GM12878 (cell line): ENCODE measurements at regions not wholly inside any gene's neighbourhood (a gene's known extent, or its start where the extent isn't known, plus 50 kb on each side); places are given as distances from the start of the nearest gene placed in this dataset.

ENCODE experiments used
- CBX5 ChIP-seq: sonication (generic); IDR thresholded peaks from 2 replicates; pipeline ENCODE4 v1.6.1; 2016; ENCODE audit warnings: low read depth, moderate library complexity, mild to moderate bottlenecking, inconsistent platforms
- CHD2 ChIP-seq: IDR thresholded peaks from 2 replicates; pipeline ENCODE4 v1.6.1; 2011; ENCODE audit warnings: low read depth, low read length, improper control_type of control experiment, borderline replicate concordance
- GABPA ChIP-seq: IDR thresholded peaks from 2 replicates; pipeline ENCODE4 v1.6.1; 2014; ENCODE audit warnings: antibody characterized with exemption, low read depth, mild to moderate bottlenecking, inconsistent platforms
- NR2C2 ChIP-seq: IDR thresholded peaks from 2 replicates; pipeline ENCODE4 v1.6.1; 2011; ENCODE audit warnings: borderline replicate concordance, low read depth; ENCODE audit not compliant: control insufficient read depth, insufficient read length
- SIN3A ChIP-seq: IDR thresholded peaks from 2 replicates; pipeline ENCODE4 v1.6.1; 2012; ENCODE audit warnings: low read depth, low read length, improper control_type of control experiment
- SPI1 ChIP-seq: IDR thresholded peaks from 2 replicates; pipeline ENCODE4 v1.6.1; 2011; ENCODE audit warnings: low read depth, mild to moderate bottlenecking, low read length, moderate library complexity, borderline replicate concordance; ENCODE audit not compliant: insufficient read depth
- TCF3 ChIP-seq: IDR thresholded peaks from 2 replicates; pipeline ENCODE4 v1.6.1; 2012; ENCODE audit warnings: low read depth, mild to moderate bottlenecking, low read length, borderline replicate concordance; ENCODE audit not compliant: insufficient read depth
- ZSCAN29 ChIP-seq: fragments of 450-650 bp; IDR thresholded peaks from 2 replicates; pipeline ENCODE4 v1.6.1; 2017; ENCODE audit warnings: mild to moderate bottlenecking, moderate library complexity
- TF ChIP-seq, protein P1 (sequence below): fragments of 450-650 bp; IDR thresholded peaks from 2 replicates; pipeline ENCODE4 v1.6.1; 2017; ENCODE audit warnings: mild to moderate bottlenecking, moderate library complexity
- TF ChIP-seq, protein P2 (sequence below): fragments of 450-650 bp; IDR thresholded peaks from 2 replicates; pipeline ENCODE4 v1.6.1; 2017; ENCODE audit warnings: mild to moderate bottlenecking, low read depth, inconsistent platforms; ENCODE audit not compliant: poor library complexity, severe bottlenecking
- TF ChIP-seq, protein P3 (sequence below): fragments of 450-650 bp; IDR thresholded peaks from 2 replicates; pipeline ENCODE4 v1.6.1; 2017; ENCODE audit warnings: mild to moderate bottlenecking

DNA sequence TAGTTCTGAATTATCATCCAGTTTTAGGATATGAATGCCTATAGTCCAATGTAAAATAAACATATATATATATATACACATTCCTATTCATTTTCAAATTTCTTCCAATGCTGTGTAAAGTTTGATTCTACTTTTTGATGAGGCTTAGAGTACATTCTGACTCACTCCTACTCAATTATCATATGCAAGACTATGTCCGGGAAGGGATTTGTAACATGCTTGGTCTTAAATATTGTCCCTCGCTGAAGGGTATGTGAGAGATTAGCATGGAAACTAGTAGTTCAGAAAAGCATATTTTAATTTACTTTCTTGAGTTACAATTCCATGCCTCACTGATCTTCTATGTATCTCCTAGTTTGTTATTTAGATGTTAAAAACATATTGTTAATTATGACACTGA lies 377.7 kb upstream of the MAP2 start (continued):
- no peak for TF ChIP-seq GABPA
- TF ChIP-seq, protein P1, sequence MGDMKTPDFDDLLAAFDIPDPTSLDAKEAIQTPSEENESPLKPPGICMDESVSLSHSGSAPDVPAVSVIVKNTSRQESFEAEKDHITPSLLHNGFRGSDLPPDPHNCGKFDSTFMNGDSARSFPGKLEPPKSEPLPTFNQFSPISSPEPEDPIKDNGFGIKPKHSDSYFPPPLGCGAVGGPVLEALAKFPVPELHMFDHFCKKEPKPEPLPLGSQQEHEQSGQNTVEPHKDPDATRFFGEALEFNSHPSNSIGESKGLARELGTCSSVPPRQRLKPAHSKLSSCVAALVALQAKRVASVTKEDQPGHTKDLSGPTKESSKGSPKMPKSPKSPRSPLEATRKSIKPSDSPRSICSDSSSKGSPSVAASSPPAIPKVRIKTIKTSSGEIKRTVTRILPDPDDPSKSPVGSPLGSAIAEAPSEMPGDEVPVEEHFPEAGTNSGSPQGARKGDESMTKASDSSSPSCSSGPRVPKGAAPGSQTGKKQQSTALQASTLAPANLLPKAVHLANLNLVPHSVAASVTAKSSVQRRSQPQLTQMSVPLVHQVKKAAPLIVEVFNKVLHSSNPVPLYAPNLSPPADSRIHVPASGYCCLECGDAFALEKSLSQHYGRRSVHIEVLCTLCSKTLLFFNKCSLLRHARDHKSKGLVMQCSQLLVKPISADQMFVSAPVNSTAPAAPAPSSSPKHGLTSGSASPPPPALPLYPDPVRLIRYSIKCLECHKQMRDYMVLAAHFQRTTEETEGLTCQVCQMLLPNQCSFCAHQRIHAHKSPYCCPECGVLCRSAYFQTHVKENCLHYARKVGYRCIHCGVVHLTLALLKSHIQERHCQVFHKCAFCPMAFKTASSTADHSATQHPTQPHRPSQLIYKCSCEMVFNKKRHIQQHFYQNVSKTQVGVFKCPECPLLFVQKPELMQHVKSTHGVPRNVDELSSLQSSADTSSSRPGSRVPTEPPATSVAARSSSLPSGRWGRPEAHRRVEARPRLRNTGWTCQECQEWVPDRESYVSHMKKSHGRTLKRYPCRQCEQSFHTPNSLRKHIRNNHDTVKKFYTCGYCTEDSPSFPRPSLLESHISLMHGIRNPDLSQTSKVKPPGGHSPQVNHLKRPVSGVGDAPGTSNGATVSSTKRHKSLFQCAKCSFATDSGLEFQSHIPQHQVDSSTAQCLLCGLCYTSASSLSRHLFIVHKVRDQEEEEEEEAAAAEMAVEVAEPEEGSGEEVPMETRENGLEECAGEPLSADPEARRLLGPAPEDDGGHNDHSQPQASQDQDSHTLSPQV: no peak
- TF ChIP-seq, protein P2, sequence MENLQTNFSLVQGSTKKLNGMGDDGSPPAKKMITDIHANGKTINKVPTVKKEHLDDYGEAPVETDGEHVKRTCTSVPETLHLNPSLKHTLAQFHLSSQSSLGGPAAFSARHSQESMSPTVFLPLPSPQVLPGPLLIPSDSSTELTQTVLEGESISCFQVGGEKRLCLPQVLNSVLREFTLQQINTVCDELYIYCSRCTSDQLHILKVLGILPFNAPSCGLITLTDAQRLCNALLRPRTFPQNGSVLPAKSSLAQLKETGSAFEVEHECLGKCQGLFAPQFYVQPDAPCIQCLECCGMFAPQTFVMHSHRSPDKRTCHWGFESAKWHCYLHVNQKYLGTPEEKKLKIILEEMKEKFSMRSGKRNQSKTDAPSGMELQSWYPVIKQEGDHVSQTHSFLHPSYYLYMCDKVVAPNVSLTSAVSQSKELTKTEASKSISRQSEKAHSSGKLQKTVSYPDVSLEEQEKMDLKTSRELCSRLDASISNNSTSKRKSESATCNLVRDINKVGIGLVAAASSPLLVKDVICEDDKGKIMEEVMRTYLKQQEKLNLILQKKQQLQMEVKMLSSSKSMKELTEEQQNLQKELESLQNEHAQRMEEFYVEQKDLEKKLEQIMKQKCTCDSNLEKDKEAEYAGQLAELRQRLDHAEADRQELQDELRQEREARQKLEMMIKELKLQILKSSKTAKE: no peak
- TF ChIP-seq, protein P3, sequence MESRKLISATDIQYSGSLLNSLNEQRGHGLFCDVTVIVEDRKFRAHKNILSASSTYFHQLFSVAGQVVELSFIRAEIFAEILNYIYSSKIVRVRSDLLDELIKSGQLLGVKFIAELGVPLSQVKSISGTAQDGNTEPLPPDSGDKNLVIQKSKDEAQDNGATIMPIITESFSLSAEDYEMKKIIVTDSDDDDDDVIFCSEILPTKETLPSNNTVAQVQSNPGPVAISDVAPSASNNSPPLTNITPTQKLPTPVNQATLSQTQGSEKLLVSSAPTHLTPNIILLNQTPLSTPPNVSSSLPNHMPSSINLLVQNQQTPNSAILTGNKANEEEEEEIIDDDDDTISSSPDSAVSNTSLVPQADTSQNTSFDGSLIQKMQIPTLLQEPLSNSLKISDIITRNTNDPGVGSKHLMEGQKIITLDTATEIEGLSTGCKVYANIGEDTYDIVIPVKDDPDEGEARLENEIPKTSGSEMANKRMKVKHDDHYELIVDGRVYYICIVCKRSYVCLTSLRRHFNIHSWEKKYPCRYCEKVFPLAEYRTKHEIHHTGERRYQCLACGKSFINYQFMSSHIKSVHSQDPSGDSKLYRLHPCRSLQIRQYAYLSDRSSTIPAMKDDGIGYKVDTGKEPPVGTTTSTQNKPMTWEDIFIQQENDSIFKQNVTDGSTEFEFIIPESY: no peak
- no peak for TF ChIP-seq ZSCAN29
- TF ChIP-seq CBX5: no peak
- no peak for TF ChIP-seq TCF3
- no peak for TF ChIP-seq SPI1
- no peak for TF ChIP-seq NR2C2
- no peak for TF ChIP-seq CHD2
- no peak for TF ChIP-seq SIN3A
